ENCODE measurements at regions not wholly inside any gene's neighbourhood (a gene's known extent, or its start where the extent isn't known, plus 50 kb on each side); places are given as distances from the start of the nearest gene placed in this dataset.
A peak's percentile ranks its signal among the peaks of the same experiment; 100 is the strongest.

DNA sequence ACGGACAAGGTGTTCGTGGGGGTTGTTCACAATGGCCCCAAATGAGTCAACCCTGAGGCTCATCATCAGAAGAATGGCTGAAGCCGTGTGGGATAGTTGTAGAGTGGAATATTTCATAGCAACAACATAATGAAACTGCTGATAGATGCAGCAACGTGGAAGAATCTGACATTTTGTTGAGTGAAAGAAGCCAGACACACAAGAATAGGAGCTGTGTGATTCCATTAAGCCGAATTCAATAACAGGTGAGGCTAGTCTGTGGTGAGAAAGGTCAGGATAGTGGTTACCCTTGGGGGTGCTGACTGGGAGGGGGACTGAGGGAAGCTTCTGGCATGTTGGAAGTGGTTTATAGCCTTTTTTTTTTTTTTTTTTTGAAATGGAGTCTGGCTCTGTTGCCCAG, 144.0 kb downstream of the SMAD6 start:
- H3K36me3 ChIP-seq (ENCODE audit: control insufficient read depth, insufficient read depth, low read length): peaks cover 5% of the 10 kb centered on the region
- H3K9ac ChIP-seq (ENCODE audit: extremely low read depth, low read length, poor library complexity, severe bottlenecking): no peak overlapping the region
- H3K4me1 ChIP-seq (ENCODE audit: control insufficient read depth, insufficient read depth, low read length): peaks cover 30% of the 10 kb centered on the region
- H3K27me3 ChIP-seq (ENCODE audit: control insufficient read depth, insufficient read depth, low read length, poor library complexity, severe bottlenecking): no peaks in the 10 kb centered on the region
- H3K4me3 Mint-ChIP-seq: no peak overlapping the region
- TF ChIP-seq, protein P1, sequence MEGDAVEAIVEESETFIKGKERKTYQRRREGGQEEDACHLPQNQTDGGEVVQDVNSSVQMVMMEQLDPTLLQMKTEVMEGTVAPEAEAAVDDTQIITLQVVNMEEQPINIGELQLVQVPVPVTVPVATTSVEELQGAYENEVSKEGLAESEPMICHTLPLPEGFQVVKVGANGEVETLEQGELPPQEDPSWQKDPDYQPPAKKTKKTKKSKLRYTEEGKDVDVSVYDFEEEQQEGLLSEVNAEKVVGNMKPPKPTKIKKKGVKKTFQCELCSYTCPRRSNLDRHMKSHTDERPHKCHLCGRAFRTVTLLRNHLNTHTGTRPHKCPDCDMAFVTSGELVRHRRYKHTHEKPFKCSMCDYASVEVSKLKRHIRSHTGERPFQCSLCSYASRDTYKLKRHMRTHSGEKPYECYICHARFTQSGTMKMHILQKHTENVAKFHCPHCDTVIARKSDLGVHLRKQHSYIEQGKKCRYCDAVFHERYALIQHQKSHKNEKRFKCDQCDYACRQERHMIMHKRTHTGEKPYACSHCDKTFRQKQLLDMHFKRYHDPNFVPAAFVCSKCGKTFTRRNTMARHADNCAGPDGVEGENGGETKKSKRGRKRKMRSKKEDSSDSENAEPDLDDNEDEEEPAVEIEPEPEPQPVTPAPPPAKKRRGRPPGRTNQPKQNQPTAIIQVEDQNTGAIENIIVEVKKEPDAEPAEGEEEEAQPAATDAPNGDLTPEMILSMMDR (conservative IDR thresholded peaks at IDR 0.05): no peak
- no peak overlapping the region for H3K27ac ChIP-seq (ENCODE audit: low read depth, low read length)
- no peaks in the 10 kb centered on the region for H3K9me3 Mint-ChIP-seq
- H3K36me3 Mint-ChIP-seq (ENCODE audit: low read depth): peaks cover 8% of the 10 kb centered on the region
- no peak for DNase-seq
- H3K27ac Mint-ChIP-seq: no peak overlapping the region
- no peak overlapping the region for H3K4me3 ChIP-seq (ENCODE audit: low read length)
- H3K9me3 ChIP-seq (ENCODE audit: control insufficient read depth, low read length): no peaks in the 10 kb centered on the region
- H3K4me1 Mint-ChIP-seq: peaks cover 40% of the 10 kb centered on the region
- WGBS, 2 experiments (ENCODE audit: insufficient coverage in 1 of 2, insufficient read length in 1 of 2): 96 to 97% methylated on average over 4 to 5 of the region's 5 CpGs
- peaks cover 7% of the 10 kb centered on the region for H3K27me3 Mint-ChIP-seq (ENCODE audit: insufficient read depth)

DNA sequence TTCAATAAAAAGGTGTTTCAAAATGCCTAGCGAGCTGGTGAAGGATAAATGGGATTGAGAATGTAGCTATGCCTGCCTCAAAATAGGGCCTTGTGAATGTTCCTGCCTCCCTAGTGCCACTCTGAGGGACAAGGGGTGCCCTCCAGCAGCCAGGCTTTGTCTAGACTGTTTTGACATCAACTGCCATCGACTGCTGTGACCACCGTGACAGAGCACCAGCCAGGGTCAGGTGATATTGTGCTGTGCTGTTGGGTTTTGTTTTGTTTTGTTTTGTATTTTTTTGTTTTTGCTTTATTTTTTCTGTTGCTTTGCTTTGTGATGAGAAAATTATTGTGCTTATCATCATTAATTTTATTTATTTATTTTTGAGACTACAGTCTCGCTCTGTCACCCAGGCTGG, 144.8 kb downstream of the SMAD6 start:
- TF ChIP-seq, protein P1 (conservative IDR thresholded peaks at IDR 0.05): no peak
- H3K9me3 Mint-ChIP-seq: no peaks in the 10 kb centered on the region
- H3K27me3 Mint-ChIP-seq (ENCODE audit: insufficient read depth): peaks cover 3% of the 10 kb centered on the region
- Histone ChIP-seq H3K27me3 (ENCODE audit: control insufficient read depth, insufficient read depth, low read length, poor library complexity, severe bottlenecking) (no peaks in the 10 kb centered on the region), H3K27ac (ENCODE audit: low read depth, low read length) (no peak overlapping the region), H3K4me1 (ENCODE audit: control insufficient read depth, insufficient read depth, low read length) (peaks cover 27% of the 10 kb centered on the region), H3K9me3 (ENCODE audit: control insufficient read depth, low read length) (no peaks in the 10 kb centered on the region), H3K4me3 (ENCODE audit: low read length) (no peak overlapping the region), H3K36me3 (ENCODE audit: control insufficient read depth, insufficient read depth, low read length) (peaks cover 5% of the 10 kb centered on the region), H3K9ac (ENCODE audit: extremely low read depth, low read length, poor library complexity, severe bottlenecking) (no peak overlapping the region)
- peak; percentile 33 for DNase-seq
- peaks cover 8% of the 10 kb centered on the region for H3K36me3 Mint-ChIP-seq (ENCODE audit: low read depth)
- no peak overlapping the region for H3K4me3 Mint-ChIP-seq
- H3K27ac Mint-ChIP-seq: no peak overlapping the region
- WGBS, 2 experiments (ENCODE audit: insufficient coverage in 1 of 2, insufficient read length in 1 of 2): 95 to 96% methylated on average over 2 to 4 of the region's 4 CpGs
- peaks cover 38% of the 10 kb centered on the region for H3K4me1 Mint-ChIP-seq

DNA sequence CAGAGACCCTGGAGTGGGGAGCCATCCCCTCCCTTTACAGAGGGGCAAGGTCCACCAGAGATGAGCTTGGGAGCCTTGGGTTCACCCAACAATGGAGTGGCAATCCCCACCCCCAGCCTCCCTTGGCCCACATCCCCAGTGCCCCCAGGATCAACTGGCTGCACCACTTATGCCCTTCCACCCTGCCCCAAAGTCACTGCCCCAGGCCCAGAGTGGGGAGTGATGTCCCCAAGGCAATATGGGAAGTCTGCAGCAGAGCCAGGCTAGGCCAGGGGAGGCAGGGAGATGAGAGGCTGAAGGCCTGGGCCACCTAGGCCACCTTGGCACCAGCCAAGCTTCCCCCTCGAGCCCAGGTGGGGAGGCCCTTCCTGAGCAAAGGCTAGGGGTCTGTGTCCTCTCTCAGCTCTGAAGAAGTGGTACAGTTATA, 145.5 kb downstream of the SMAD6 start:
- peak; percentile 34 for DNase-seq
- no peak overlapping the region for H3K27ac Mint-ChIP-seq
- Histone ChIP-seq H3K9me3 (ENCODE audit: control insufficient read depth, low read length) (no peaks in the 10 kb centered on the region), H3K4me3 (ENCODE audit: low read length) (no peak overlapping the region), H3K27ac (ENCODE audit: low read depth, low read length) (no peak overlapping the region), H3K27me3 (ENCODE audit: control insufficient read depth, insufficient read depth, low read length, poor library complexity, severe bottlenecking) (no peaks in the 10 kb centered on the region), H3K36me3 (ENCODE audit: control insufficient read depth, insufficient read depth, low read length) (peaks cover 5% of the 10 kb centered on the region), H3K9ac (ENCODE audit: extremely low read depth, low read length, poor library complexity, severe bottlenecking) (no peak overlapping the region), H3K4me1 (ENCODE audit: control insufficient read depth, insufficient read depth, low read length) (peaks cover 26% of the 10 kb centered on the region)
- WGBS, 2 experiments (ENCODE audit: insufficient coverage in 1 of 2, insufficient read length in 1 of 2): 80 to 96% methylated on average over 1 of the region's 1 CpG
- H3K36me3 Mint-ChIP-seq (ENCODE audit: low read depth): peaks cover 8% of the 10 kb centered on the region
- peaks cover under 1% of the 10 kb centered on the region for H3K27me3 Mint-ChIP-seq (ENCODE audit: insufficient read depth)
- peaks cover 37% of the 10 kb centered on the region for H3K4me1 Mint-ChIP-seq
- H3K9me3 Mint-ChIP-seq: no peaks in the 10 kb centered on the region
- no peak overlapping the region for H3K4me3 Mint-ChIP-seq
- TF ChIP-seq, protein P1 (conservative IDR thresholded peaks at IDR 0.05): no peak
